ENCODE measurements at regions not wholly inside any gene's neighbourhood (a gene's known extent, or its start where the extent isn't known, plus 50 kb on each side); places are given as distances from the start of the nearest gene placed in this dataset.
"Not testable (repeated sequence)": the region's sequence is repeated elsewhere in the genome, so short reads cannot be mapped to it uniquely, and the experiment has no call there.

DNA sequence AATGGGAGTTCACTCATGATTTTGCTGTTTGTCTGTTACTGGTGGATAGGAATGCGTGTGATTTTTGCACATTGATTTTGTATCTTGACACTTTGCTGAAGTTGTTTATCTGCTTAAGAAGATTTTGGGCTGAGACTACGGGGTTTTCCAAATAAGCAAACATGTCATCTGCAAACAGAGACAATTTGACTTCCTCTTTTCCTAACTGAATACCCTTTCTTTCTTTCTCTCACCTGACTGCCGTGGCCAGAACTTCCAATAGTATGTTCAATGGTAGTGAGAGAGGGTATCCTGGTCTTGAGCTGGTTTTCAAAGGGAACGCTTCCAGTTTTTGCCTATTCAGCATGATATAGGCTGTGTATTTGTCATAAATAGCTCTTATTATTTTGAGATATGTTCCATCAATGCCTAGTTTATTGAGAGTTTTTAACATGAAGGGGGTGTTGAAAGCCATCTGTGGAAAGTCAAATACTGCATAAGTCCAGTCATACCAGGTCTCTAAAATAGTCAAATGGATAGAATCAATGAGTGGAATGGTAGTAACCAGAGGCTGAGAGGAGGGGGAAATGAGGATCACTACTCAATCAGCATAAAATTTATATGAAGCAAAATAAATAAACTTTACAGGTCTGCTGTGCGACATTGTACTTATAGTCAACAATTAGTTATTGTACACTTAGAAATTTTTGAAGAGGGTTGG lies 610.4 kb upstream of the ADGRB3 start:
- no peak for DNase-seq (ENCODE audit: low spot score)

DNA sequence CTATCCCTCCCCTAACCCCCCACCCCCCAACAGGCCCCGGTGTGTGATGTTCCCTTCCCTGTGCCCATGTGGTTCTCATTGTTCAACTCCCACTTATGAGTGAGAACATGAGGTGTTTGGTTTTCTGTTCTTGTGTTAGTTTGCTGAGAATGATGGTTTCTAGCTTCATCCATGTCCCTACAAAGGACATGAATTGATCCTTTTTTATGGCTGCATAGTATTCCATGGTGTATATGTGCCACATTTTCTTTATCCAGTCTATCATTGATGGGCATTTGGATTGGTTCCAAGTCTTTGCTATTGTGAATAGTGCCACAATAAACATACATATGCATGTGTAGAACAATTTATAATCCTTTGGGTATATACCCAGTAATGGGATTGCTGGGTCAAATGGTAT lies 612.1 kb upstream of the ADGRB3 start:
- not testable (repeated sequence) for DNase-seq (ENCODE audit: low spot score)

DNA sequence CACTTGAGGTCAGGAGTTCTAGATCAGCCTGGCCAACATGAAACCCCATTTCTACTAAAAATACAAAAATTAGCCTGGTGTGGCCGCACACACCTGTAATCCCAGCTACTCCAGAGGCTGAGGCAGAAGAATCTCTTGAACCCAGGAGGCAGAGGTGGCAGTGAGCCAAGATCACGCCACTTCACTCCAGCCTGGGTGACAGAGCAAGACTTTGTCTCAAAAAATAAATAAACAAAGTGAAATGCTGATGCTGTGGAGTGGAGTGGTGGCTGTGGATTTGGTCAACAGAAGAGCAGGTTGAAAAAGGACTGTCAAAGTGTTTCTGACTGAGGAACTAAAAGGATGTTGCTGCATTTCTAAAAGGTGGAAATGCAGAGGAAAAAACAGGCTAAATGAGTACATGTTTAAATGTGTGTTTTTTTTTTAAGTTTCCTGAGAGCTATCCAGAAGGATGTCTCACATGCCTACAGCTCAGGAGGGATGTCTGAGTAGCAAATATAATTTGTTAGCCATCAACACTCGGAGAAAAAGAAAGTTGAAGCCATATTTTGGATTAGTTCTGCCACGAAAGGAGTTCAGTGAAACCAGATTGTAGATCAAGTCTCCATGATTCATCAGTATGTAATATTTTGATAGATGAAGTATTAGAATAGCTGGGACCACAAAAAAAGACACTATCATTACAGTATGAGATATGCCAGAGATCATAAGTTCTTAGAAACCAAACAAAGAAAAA lies 621.1 kb upstream of the ADGRB3 start:
- no peak for DNase-seq (ENCODE audit: low spot score)

DNA sequence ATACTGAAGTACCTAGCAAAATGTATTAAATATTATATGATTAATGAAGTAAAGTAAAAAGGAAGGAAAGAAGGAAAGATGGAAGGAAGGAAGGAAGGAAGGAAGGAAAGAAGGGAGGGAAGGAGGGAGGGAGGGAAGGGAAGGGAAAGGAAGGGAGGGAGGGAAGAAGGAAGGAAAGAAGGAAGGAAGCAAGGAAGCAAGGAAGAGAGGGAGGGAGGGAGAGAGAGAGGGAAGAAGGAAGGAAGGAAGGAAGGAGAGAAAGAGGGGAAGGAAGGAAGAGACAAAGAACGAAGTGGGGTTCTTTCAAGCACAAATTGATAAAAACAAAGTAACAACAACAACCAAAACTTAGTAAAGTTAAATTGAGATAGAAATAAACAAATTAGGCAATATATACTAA lies 622.3 kb upstream of the ADGRB3 start:
- DNase-seq (ENCODE audit: low spot score) = no peak

- no peak for DNase-seq (ENCODE audit: low spot score)
Observed at GRCh38 chr6:68010936-68011335, 624.1 kb upstream of the ADGRB3 start.

- peak; percentile 3 for DNase-seq (ENCODE audit: low spot score)
Observed at GRCh38 chr6:68008445-68008844, 626.6 kb upstream of the ADGRB3 start.

- no peak for DNase-seq (ENCODE audit: low spot score)
Observed at GRCh38 chr6:68007717-68008116, 627.4 kb upstream of the ADGRB3 start.

GRCh38 chr6:67986694-67987232 lies 648.3 kb upstream of the ADGRB3 start:
- DNase-seq (ENCODE audit: low spot score) = no peak

DNA sequence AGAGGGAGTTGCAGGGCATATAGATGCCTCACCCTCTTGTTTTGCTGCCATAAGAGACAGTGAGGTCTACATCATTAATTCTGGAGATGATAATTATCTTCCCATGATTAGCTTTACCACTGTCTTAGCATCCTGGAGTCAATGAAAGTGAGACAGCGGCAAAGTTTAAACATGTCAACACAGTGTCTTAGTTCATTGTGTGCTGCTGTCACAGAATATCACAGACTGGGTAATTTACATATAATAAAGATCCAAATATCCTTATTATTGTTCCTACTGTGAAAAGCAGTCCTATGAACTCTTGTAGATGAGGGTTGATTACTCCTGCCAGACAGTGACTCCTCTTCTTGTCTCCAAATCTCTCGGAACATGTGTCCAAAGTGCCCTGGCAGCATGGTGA lies 658.6 kb upstream of the ADGRB3 start:
- no peak for DNase-seq (ENCODE audit: low spot score)

GRCh38 chr6:67974931-67975330 lies 660.2 kb upstream of the ADGRB3 start:
- no peak for DNase-seq (ENCODE audit: low spot score)

DNA sequence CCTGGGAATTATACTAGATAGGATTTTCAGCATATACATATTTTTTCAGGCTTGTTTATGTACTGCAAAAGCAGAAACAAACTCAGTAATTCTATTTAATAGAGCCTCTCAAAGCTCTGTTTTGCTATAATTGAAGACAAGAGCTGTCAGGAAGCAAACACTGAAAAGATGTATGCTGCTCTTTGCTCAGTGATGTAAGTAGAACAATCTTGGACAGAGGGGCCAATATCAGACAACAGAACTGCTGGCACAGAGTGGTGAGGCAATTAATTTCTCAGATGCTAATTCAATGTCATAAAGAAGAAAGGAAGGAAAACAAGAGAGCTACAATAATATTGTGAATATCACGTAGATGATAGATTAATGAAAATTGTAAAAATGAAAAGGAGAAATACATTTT lies 663.3 kb upstream of the ADGRB3 start:
- DNase-seq (ENCODE audit: low spot score) = no peak

- no peak for DNase-seq (ENCODE audit: low spot score)
Observed at GRCh38 chr6:67966830-67967229, 668.3 kb upstream of the ADGRB3 start.

- no peak for DNase-seq (ENCODE audit: low spot score)
Observed at GRCh38 chr6:67956352-67956751, 678.7 kb upstream of the ADGRB3 start.

GRCh38 chr6:67952948-67953347 lies 682.1 kb upstream of the ADGRB3 start:
- DNase-seq (ENCODE audit: low spot score) = no peak

GRCh38 chr6:67952121-67952520 lies 683.0 kb upstream of the ADGRB3 start:
- peak; percentile 13 for DNase-seq (ENCODE audit: low spot score)

DNA sequence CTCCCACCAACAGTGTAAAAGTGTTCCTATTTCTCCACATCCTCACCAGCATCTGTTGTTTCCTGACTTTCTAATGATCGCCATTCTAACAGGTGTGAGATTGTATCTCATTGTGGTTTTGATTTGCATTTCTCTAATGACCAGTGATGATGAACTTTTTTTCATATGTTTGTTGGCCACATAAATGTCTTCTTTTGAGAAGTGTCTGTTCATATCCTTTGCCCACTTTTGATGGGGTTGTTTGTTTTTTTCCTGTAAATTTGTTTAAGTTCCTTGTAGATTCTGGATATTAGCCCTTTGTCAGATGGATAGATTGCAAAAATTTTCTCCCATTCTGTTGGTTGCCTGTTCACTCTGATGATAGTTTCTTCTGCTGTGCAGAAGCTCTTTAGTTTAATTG lies 687.3 kb upstream of the ADGRB3 start:
- DNase-seq (ENCODE audit: low spot score) = not testable (repeated sequence)

DNA sequence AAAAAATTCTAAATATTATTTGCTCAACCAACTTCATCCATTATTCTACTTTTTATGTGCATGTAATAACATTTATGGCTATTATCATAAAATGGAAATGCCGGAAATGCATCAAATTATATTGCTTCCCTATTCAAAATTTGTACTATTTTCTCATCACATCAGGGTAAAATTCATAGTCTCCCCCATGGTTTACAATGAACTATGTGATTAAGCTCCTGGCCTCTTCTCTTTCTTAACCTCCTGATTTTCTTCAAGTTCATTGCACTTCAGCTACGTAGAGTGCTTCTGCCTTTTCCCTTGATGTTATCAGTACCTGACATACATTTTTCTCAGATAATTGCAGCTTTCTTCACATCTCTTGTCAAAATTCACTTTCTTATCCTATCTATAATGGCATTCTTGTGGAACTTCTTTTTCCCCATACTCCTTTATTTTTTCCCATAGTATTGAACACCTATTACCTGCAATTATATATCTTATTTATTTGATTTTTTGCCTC lies 699.1 kb upstream of the ADGRB3 start:
- DNase-seq (ENCODE audit: low spot score) = no peak

DNA sequence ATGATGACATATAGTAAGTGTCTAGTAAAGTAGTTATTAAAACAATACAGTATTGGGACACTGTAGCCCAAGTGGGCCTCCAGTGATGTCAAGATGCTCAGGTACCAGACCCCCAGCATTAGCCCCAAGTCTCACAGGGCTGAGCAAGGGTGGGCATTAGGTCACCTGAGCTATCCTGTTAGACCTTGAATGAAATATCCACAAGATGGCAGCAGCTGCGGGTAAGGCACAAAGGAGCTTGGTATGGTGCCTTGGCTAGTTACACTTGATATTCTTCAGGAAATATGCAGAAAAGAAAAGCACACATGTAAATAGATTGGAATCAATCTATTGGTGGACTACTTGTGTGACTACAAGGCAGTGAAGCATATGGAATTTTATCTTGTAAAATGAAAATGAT lies 701.8 kb upstream of the ADGRB3 start:
- no peak for DNase-seq (ENCODE audit: low spot score)

- DNase-seq (ENCODE audit: low spot score) = not testable (repeated sequence)
Observed at GRCh38 chr6:67922588-67922987, 712.5 kb upstream of the ADGRB3 start.

DNA sequence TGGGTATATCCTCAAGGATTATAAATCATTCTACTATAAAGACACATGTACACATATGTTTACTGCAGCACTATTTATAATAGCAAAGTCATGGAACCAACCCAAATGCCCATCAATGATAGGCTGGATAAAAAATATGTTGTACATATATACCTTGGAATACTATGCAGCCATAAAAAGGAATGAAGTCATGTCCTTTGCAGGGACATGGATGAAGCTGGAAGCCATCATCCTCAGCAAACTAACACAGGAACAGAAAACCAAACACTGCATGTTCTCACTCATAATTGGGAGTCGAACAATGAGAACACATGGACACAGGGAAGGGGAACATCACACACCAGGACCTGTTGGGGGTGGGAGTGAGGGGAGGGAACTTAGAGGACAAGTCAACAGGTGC lies 715.0 kb upstream of the ADGRB3 start:
- DNase-seq (ENCODE audit: low spot score) = not testable (repeated sequence)

GRCh38 chr6:67916399-67916798 lies 718.7 kb upstream of the ADGRB3 start:
- DNase-seq (ENCODE audit: low spot score) = peak; percentile 71

GRCh38 chr6:67914419-67914818 lies 720.7 kb upstream of the ADGRB3 start:
- no peak for DNase-seq (ENCODE audit: low spot score)

DNA sequence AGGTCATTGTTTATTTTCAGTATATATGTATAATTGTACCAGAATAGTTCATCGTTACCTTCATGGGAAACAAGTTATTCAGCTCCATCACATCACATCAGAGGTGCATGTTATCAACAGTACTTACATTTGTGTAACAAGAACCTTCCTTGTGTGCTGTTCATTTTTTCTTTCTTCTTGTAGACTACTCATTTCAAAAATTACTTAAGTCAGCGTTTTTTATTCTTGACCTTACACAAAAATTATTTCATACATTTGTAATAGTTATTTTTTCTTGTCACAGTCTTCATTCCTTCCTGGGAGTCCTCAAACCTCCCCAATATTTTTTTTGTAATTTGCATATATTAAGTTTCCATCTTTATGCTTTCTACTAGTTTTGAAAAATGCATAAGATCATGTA lies 725.7 kb upstream of the ADGRB3 start:
- no peak for DNase-seq (ENCODE audit: low spot score)
